ENCODE measurements at regions not wholly inside any gene's neighbourhood (a gene's known extent, or its start where the extent isn't known, plus 50 kb on each side); places are given as distances from the start of the nearest gene placed in this dataset.
"Not testable (repeated sequence)": the region's sequence is repeated elsewhere in the genome, so short reads cannot be mapped to it uniquely, and the experiment has no call there.

DNA sequence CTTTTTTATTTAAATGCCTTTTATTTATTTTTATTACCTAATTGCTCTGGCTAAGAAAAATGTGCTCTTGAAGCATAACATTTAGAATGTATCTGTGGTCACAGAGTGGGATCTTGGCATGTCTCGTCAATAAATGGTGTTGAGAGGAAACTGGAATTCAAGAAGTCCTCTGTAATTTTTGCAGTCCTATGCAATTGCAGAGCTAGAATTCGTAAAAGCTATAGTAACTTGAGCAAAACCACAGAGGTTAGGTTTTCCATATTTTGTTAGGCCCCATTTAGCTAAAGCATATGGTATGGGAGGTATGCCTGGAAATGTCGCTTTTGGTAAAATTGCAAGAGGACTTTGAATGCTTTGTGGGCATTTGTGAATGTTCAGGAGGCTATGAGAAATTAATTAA lies 466.7 kb upstream of the NFIA start:
- DNase-seq, result no peak
- H3K4me3 ChIP-seq, result no peak overlapping the region
- H3K36me3 ChIP-seq, result no peaks in the 10 kb centered on the region
- H3K27ac ChIP-seq, result no peak overlapping the region
- intact Hi-C loops (cut with DNase I), result no loop called here
- H3K4me1 ChIP-seq, result no peaks in the 10 kb centered on the region
- H3K27me3 ChIP-seq, result no peaks in the 10 kb centered on the region
- ATAC-seq, result no peak
- no peaks in the 10 kb centered on the region for H3K9me3 ChIP-seq
- TF ChIP-seq, protein P1, sequence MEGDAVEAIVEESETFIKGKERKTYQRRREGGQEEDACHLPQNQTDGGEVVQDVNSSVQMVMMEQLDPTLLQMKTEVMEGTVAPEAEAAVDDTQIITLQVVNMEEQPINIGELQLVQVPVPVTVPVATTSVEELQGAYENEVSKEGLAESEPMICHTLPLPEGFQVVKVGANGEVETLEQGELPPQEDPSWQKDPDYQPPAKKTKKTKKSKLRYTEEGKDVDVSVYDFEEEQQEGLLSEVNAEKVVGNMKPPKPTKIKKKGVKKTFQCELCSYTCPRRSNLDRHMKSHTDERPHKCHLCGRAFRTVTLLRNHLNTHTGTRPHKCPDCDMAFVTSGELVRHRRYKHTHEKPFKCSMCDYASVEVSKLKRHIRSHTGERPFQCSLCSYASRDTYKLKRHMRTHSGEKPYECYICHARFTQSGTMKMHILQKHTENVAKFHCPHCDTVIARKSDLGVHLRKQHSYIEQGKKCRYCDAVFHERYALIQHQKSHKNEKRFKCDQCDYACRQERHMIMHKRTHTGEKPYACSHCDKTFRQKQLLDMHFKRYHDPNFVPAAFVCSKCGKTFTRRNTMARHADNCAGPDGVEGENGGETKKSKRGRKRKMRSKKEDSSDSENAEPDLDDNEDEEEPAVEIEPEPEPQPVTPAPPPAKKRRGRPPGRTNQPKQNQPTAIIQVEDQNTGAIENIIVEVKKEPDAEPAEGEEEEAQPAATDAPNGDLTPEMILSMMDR (IDR thresholded peaks at IDR 0.05), result no peak

DNA sequence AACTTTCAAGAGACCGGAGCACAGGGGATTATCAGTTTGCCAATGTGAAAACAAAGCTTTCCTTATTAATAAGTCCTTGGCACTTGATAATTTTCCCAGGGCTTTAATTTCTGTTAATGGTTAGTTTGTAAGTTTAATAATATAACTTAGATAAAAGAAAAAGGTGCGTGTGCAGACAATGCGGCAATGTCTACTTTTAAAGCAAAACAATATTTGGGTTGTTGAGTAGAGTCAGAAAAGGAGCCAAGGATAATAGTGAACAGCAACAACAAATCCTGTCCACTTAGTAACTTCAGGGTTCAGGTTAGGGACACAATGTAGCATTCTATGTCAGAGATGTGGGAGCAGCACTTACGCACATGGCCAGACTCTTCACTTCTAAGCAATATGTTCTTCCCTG lies 469.6 kb upstream of the NFIA start:
- no peak for ATAC-seq
- Histone ChIP-seq H3K27ac (no peak overlapping the region), H3K4me3 (no peak overlapping the region), H3K4me1 (no peaks in the 10 kb centered on the region), H3K36me3 (no peaks in the 10 kb centered on the region), H3K27me3 (no peaks in the 10 kb centered on the region), H3K9me3 (no peaks in the 10 kb centered on the region)
- intact Hi-C loops (cut with DNase I), result no loop called here
- TF ChIP-seq, protein P1 (IDR thresholded peaks at IDR 0.05), result no peak
- DNase-seq, result no peak

DNA sequence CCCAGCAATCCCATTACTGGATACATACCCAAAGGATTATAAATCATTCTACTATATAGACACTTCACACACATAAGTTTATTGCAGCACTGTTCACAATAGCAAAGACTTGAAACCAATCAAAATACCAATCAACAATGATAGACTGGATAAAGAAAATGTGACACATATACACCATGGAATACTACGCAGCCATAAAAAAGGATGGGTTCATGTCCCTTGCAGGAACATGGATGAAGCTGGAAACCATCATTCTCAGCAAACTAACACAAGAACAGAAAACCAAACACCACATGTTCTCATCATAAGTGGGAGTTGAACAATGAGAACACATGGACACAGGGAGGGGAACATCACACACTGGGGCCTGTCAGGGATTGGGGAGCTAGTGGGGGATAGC lies 475.4 kb upstream of the NFIA start:
- ATAC-seq; intact Hi-C loops (cut with DNase I); H3K4me3 ChIP-seq; H3K27me3 ChIP-seq; H3K9me3 ChIP-seq; H3K36me3 ChIP-seq; DNase-seq; H3K4me1 ChIP-seq; H3K27ac ChIP-seq: not testable (repeated sequence)

DNA sequence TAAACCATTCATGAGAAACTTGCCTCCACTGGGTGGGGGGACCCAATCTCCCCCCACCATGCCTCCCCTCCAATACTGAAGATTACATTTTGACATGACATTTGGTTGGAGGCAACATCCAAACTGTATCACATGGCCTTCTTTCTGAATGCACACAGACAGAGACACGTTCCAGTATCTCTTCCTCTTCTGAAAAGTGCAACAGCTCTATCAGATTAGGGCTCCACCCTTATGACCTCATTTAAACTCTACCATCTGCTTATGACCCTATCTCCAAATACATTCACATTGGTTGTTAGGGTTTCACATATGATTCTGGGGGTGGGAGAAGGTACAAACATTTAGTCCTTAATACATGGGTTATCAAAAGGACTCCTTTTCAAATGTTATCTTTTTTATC lies 481.8 kb upstream of the NFIA start:
- no peak overlapping the region for H3K4me3 ChIP-seq
- H3K27ac ChIP-seq, result no peak overlapping the region
- no peaks in the 10 kb centered on the region for H3K36me3 ChIP-seq
- TF ChIP-seq, protein P1 (IDR thresholded peaks at IDR 0.05), result no peak
- H3K27me3 ChIP-seq, result no peaks in the 10 kb centered on the region
- peaks cover 0 to 2% of the 10 kb centered on the region in 2 donors for H3K9me3 ChIP-seq
- no peak for DNase-seq
- intact Hi-C loops (cut with DNase I), result no loop called here
- no peaks in the 10 kb centered on the region for H3K4me1 ChIP-seq
- no peak for ATAC-seq

DNA sequence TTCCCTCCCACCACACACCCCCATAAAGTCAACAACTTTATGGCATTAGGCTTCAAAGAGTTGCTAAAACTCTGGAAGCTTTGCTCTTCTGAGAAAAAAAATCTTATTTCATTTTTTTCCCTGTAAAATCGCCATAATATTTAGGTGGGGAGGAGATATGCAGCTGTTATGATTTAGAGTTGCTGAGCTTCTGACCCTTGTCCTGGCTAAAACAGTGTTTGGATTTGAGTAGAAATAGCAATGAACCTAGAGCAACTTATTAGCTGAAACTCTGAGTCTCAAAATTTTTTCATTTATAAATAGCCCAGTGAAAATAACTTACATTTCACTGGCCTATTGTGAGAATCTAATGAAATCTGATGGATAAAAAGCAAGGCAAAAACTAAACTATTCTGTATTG lies 482.8 kb upstream of the NFIA start:
- no peak overlapping the region for H3K27ac ChIP-seq
- H3K4me3 ChIP-seq, result no peak overlapping the region
- TF ChIP-seq, protein P1 (IDR thresholded peaks at IDR 0.05), result no peak
- intact Hi-C loops (cut with DNase I), result no loop called here
- no peaks in the 10 kb centered on the region for H3K4me1 ChIP-seq
- no peaks in the 10 kb centered on the region for H3K27me3 ChIP-seq
- ATAC-seq (no peak), DNase-seq (no peak)
- no peaks in the 10 kb centered on the region for H3K36me3 ChIP-seq
- peaks cover 0 to 5% of the 10 kb centered on the region in 2 donors for H3K9me3 ChIP-seq

Data from left lung (tissue), 4 donors.